ENCODE measurements at regions not wholly inside any gene's neighbourhood (a gene's known extent, or its start where the extent isn't known, plus 50 kb on each side); places are given as distances from the start of the nearest gene placed in this dataset.

- TF ChIP-seq EZH2phosphoT487 (IDR thresholded peaks at IDR 0.05; ENCODE audit: low read length): no peak
- TF ChIP-seq, protein P1, sequence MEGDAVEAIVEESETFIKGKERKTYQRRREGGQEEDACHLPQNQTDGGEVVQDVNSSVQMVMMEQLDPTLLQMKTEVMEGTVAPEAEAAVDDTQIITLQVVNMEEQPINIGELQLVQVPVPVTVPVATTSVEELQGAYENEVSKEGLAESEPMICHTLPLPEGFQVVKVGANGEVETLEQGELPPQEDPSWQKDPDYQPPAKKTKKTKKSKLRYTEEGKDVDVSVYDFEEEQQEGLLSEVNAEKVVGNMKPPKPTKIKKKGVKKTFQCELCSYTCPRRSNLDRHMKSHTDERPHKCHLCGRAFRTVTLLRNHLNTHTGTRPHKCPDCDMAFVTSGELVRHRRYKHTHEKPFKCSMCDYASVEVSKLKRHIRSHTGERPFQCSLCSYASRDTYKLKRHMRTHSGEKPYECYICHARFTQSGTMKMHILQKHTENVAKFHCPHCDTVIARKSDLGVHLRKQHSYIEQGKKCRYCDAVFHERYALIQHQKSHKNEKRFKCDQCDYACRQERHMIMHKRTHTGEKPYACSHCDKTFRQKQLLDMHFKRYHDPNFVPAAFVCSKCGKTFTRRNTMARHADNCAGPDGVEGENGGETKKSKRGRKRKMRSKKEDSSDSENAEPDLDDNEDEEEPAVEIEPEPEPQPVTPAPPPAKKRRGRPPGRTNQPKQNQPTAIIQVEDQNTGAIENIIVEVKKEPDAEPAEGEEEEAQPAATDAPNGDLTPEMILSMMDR (IDR thresholded peaks at IDR 0.05; ENCODE audit: low read length): no peak
- no peak for TF ChIP-seq EZH2 (optimal IDR thresholded peaks at IDR 0.05; ENCODE audit: low read depth, low read length)
- Histone ChIP-seq H3K9me2 (replicated peaks; ENCODE audit: insufficient read depth, low read length) (no peaks in the 10 kb centered on the region), H3K9ac (ENCODE audit: low read length) (no peak overlapping the region), H3K4me3 (ENCODE audit: low read length) (no peak overlapping the region), H3K4me1 (ENCODE audit: low read length) (no peaks in the 10 kb centered on the region), H3F3A (ENCODE audit: insufficient read depth, low read length) (no peaks in the 10 kb centered on the region), H3K36me3 (replicated peaks; ENCODE audit: insufficient read depth, low read length) (no peaks in the 10 kb centered on the region), H3K79me2 (ENCODE audit: low read length) (no peaks in the 10 kb centered on the region), H3K27me3 (replicated peaks; ENCODE audit: insufficient read depth, low read length) (no peaks in the 10 kb centered on the region), H2AFZ (ENCODE audit: low read length) (no peak overlapping the region), H4K20me1 (ENCODE audit: insufficient read depth, low read length) (no peaks in the 10 kb centered on the region), H3K27ac (ENCODE audit: low read length) (no peak overlapping the region), H3K9me3 (replicated peaks; ENCODE audit: insufficient read depth, low read length) (no peaks in the 10 kb centered on the region), H3K4me2 (ENCODE audit: low read depth, low read length) (no peak overlapping the region)
- no peak for DNase-seq
Observed at GRCh38 chr7:98496618-98497017, 95.7 kb upstream of the BAIAP2L1 start.

- Histone ChIP-seq H3K27me3 (replicated peaks; ENCODE audit: insufficient read depth, low read length) (no peaks in the 10 kb centered on the region; the same call in 1 of the 2 replicates), H3K36me3 (replicated peaks; ENCODE audit: insufficient read depth, low read length) (no peaks in the 10 kb centered on the region), H3K4me1 (ENCODE audit: low read length) (no peaks in the 10 kb centered on the region), H3K4me2 (ENCODE audit: low read depth, low read length) (no peak overlapping the region), H3K27ac (ENCODE audit: low read length) (no peak overlapping the region), H3K9ac (ENCODE audit: low read length) (no peak overlapping the region), H4K20me1 (ENCODE audit: insufficient read depth, low read length) (no peaks in the 10 kb centered on the region), H3K79me2 (ENCODE audit: low read length) (no peaks in the 10 kb centered on the region), H3F3A (ENCODE audit: insufficient read depth, low read length) (no peaks in the 10 kb centered on the region), H2AFZ (ENCODE audit: low read length) (no peak overlapping the region), H3K4me3 (ENCODE audit: low read length) (no peak overlapping the region), H3K9me2 (replicated peaks; ENCODE audit: insufficient read depth, low read length) (no peaks in the 10 kb centered on the region), H3K9me3 (replicated peaks; ENCODE audit: insufficient read depth, low read length) (no peaks in the 10 kb centered on the region)
- TF ChIP-seq, protein P1 (IDR thresholded peaks at IDR 0.05; ENCODE audit: low read length): no peak
- no peak for TF ChIP-seq EZH2 (optimal IDR thresholded peaks at IDR 0.05; ENCODE audit: low read depth, low read length)
- no peak for TF ChIP-seq EZH2phosphoT487 (IDR thresholded peaks at IDR 0.05; ENCODE audit: low read length)
- DNase-seq: no peak
Observed at GRCh38 chr7:98495200-98495955, 94.5 kb upstream of the BAIAP2L1 start.

DNA sequence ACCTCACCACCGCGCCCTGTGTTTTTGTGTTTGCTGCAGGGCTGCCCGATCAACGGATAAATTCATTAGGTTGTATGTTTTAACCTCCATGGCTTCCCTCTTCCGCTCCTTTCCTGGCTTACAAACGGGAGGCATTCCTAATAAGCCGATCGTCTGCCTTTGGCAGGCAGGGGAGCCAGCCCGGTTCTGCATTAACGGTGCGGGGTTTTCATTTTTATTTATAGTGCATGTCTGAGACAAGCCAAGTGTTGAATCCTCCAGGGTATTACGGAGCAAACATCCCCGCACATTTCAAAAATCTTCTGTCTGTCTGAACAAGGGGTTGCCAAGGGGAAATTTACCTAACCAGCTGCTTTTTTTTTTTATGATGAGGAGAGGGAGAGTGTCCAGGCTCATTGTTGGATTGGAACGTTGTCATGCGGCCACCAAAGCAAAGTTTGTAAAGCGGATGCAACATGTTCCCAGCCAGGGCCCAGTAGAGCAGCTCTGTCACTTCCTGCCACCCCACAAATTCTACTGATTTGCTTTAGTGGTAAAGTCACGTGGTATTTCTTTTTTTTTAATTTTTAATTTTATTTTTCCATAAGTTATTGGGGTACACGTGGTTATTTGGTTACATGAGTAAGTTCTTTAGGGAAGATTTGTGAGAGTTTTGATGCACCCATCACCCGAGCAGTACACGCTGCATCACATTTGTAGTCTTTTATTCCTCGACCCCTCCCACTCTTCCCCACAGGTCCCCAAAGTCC lies 92.3 kb upstream of the BAIAP2L1 start:
- no peaks in the 10 kb centered on the region; the same call in 1 of the 2 replicates for H3K27me3 ChIP-seq (replicated peaks; ENCODE audit: insufficient read depth, low read length)
- H3K9me3 ChIP-seq (replicated peaks; ENCODE audit: insufficient read depth, low read length): no peaks in the 10 kb centered on the region
- no peak overlapping the region for H2AFZ ChIP-seq (ENCODE audit: low read length)
- TF ChIP-seq EZH2phosphoT487 (IDR thresholded peaks at IDR 0.05; ENCODE audit: low read length) (no peak), EZH2 (optimal IDR thresholded peaks at IDR 0.05; ENCODE audit: low read depth, low read length) (no peak)
- TF ChIP-seq, protein P1 (IDR thresholded peaks at IDR 0.05; ENCODE audit: low read length): no peak
- H3K36me3 ChIP-seq (replicated peaks; ENCODE audit: insufficient read depth, low read length): no peaks in the 10 kb centered on the region
- H3K9ac ChIP-seq (ENCODE audit: low read length): no peak overlapping the region
- H3K4me3 ChIP-seq (ENCODE audit: low read length): no peak overlapping the region
- H3K4me1 ChIP-seq (ENCODE audit: low read length): no peaks in the 10 kb centered on the region
- no peaks in the 10 kb centered on the region for H3F3A ChIP-seq (ENCODE audit: insufficient read depth, low read length)
- H3K4me2 ChIP-seq (ENCODE audit: low read depth, low read length): no peak overlapping the region
- H4K20me1 ChIP-seq (ENCODE audit: insufficient read depth, low read length): no peaks in the 10 kb centered on the region
- DNase-seq: no peak
- H3K9me2 ChIP-seq (replicated peaks; ENCODE audit: insufficient read depth, low read length): no peaks in the 10 kb centered on the region
- no peak overlapping the region for H3K27ac ChIP-seq (ENCODE audit: low read length)
- no peaks in the 10 kb centered on the region for H3K79me2 ChIP-seq (ENCODE audit: low read length)

Measured in MM.1S (cell line).